Naive B cell (primary cell): ENCODE measurements at regions not wholly inside any gene's neighbourhood (a gene's known extent, or its start where the extent isn't known, plus 50 kb on each side); places are given as distances from the start of the nearest gene placed in this dataset.
"Not testable (repeated sequence)": the region's sequence is repeated elsewhere in the genome, so short reads cannot be mapped to it uniquely, and the experiment has no call there.

ENCODE experiments used
- ATAC-seq, 2 donors: fragments of 150-1000 bp; cut with Tn5 transposase; 2 replicates each; pipeline ENCODE4 v1.10.0; 2021; ENCODE audit warnings: low read depth in 2 of 2, mild to moderate bottlenecking in 2 of 2, moderate library complexity in 2 of 2
- DNase-seq: peaks from one replicate; pipeline ENCODE4 v3.0.0; 2022
- H3K27ac Mint-ChIP-seq, 6 donors: one replicate each; pipeline ENCODE4 v1.8.0; 2020 to 2022; ENCODE audit warnings: mild to moderate bottlenecking in 6 of 6, mixed read lengths in 6 of 6, moderate library complexity in 5 of 6, inconsistent platforms in 2 of 6
- H3K27me3 Mint-ChIP-seq, 3 donors: one replicate each; pipeline ENCODE4 v1.8.0; 2021 to 2022; ENCODE audit warnings: mixed read lengths in 3 of 3, mild to moderate bottlenecking in 1 of 3
- H3K36me3 Mint-ChIP-seq, 2 donors: one replicate each; pipeline ENCODE4 v1.8.0; 2020 to 2022; ENCODE audit warnings: mixed read lengths in 2 of 2, inconsistent platforms in 1 of 2, mild to moderate bottlenecking in 1 of 2
- H3K4me1 Mint-ChIP-seq, 3 donors: one replicate each; pipeline ENCODE4 v1.8.0; 2020 to 2022; ENCODE audit warnings: mixed read lengths in 3 of 3, inconsistent platforms in 1 of 3, mild to moderate bottlenecking in 1 of 3, moderate library complexity in 1 of 3
- H3K4me3 Mint-ChIP-seq, 8 donors: one replicate each; pipeline ENCODE4 v1.8.0; 2020 to 2022; ENCODE audit warnings: mild to moderate bottlenecking in 8 of 8, mixed read lengths in 8 of 8, moderate library complexity in 8 of 8, inconsistent platforms in 2 of 8
- H3K9me3 Mint-ChIP-seq, 7 donors: one replicate each; pipeline ENCODE4 v1.8.0; 2020 to 2022; ENCODE audit warnings: mixed read lengths in 7 of 7, mild to moderate bottlenecking in 5 of 7, inconsistent platforms in 2 of 7, moderate library complexity in 1 of 7

DNA sequence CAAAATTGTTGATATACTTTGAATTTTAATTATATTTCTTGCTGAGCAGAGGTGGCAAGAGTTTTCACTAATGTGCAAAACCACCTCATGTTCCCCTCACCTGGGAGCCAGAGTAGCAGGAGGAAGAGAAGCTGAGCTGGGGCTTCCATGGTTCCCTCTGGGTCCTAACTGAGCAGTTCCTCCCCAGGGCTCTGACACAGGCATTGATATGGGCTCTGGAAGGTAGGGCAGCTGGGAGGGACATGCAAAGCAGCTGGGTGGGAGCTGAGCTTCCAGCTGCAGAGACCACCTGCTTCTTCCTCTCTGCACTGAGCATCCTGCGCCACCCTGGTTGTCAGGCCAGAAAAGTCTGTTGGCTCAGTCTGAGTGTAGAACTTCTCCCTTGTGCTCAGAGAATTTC is 336.1 kb downstream of the RPIA start:
- H3K27me3 Mint-ChIP-seq, H3K9me3 Mint-ChIP-seq, H3K4me1 Mint-ChIP-seq, ATAC-seq, H3K36me3 Mint-ChIP-seq: not testable (repeated sequence)
- peak overlapping the region in 2 of 6 donors; percentile 31 to 69 for H3K27ac Mint-ChIP-seq
- H3K4me3 Mint-ChIP-seq, result peak overlapping the region; percentile 23 to 84 (median 49)
- peak; percentile 3 for DNase-seq

DNA sequence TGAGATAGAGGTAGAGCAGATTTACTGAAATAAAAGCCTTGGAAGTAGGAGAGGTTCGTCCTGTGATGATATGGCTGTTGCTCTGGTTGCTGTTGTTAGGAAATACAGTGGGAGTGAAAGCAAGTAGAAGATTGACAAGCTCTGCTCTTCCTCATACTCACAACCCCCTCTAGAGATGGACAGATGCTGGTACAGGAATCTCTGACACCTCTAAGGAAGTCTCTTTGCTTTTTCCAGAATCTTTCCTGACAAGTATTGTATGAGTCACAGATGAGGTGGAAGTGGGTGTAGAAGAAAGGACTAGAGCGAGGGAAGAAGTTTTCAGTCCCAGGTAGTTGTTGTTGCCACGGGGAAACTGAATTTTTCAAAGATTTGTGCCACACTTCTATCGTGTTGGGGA is 337.8 kb downstream of the RPIA start:
- not testable (repeated sequence) for H3K36me3 Mint-ChIP-seq, ATAC-seq, H3K4me1 Mint-ChIP-seq, H3K27me3 Mint-ChIP-seq, H3K9me3 Mint-ChIP-seq, DNase-seq
- Mint-ChIP-seq H3K27ac (peak overlapping the region in 1 of 6 donors; percentile 59), H3K4me3 (peak overlapping the region in 1 of 8 donors; percentile 74)

DNA sequence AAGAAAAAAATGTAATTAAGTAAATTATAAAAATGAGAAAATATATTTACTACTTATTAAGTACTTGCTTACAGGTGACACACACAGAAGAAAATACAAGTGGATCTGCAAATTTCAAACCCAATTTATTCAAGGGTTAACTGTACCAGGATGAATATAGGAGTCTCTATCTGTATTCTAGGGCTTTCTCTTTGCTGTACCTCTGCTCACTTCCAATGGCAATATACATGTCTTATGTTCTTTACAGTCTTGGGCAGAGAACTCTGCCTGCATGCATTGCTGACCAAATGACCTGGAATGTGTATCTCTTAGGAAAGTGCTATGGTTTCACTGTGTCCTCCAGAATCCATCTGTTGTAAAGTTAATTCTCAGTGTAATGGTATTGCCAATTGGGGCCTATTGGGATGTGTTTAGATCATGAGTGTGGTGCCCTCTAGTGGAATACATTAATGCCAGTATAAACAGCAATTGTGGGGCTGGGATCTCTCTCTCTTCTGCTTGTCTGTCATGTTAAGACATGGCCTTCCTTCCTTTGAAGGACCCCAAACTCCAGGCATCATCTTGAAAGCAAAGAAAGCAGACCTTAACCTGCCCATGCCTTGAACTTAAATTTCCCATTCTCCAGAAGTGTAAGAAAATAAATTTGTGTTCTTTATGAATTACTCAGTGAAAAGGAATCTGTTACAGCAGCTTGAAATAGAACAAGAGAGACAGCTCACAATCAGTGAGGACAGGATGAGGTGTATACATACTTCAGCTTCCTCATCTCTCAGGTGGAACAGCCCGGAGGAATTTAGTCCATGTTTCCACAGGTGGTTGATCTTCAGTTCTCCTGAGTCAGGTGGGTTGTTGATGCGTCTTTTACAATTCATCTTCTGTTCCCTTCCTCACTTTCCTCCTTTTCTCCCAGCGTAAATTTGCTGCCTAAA is 356.9 kb downstream of the RPIA start:
- H3K36me3 Mint-ChIP-seq, H3K9me3 Mint-ChIP-seq, H3K27ac Mint-ChIP-seq, H3K4me3 Mint-ChIP-seq, H3K4me1 Mint-ChIP-seq, H3K27me3 Mint-ChIP-seq: not testable (repeated sequence)
- peak; percentile 55 for DNase-seq
- ATAC-seq, result peak; percentile 38 to 91

DNA sequence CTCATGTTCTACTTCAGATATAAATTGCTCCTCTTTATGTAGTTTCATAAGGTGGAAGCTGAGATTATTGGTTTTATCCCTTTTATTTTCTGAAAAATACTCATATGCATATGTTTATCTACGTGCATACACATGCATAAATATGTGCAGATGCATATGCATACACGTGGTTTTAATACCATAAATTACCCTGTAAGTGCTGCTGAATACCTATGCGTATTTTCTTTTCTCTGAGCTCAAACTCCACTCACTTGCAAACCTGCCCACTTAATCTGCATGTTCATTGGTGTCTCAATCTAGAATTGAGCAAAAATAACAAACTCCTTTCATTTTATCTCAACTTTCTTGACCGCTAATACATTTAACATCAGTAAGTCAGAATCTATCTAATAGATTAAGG is 367.1 kb downstream of the RPIA start:
- not testable (repeated sequence) for H3K9me3 Mint-ChIP-seq, H3K27ac Mint-ChIP-seq, H3K4me1 Mint-ChIP-seq, DNase-seq, H3K36me3 Mint-ChIP-seq, H3K27me3 Mint-ChIP-seq, H3K4me3 Mint-ChIP-seq, ATAC-seq

DNA sequence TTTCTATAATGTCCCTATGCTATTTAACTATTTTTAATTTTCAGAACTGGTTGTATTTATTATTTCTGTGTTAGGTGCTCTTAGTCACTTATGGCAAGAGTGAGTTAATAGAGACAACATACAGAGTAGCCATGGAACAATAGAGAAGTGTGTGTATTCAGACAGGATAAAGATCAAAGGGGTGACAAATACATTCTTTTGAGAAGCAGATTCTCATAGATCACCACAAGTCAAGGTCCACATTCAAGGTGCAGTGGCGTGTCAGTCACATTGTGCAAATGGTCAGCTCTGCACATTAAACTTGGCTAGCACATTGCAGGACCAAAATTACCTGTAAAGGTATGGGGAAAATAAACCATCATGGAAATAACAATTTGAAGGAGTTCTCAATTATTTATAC is 369.7 kb downstream of the RPIA start:
- H3K27ac Mint-ChIP-seq, H3K27me3 Mint-ChIP-seq, H3K9me3 Mint-ChIP-seq, ATAC-seq, H3K4me1 Mint-ChIP-seq, DNase-seq, H3K4me3 Mint-ChIP-seq, H3K36me3 Mint-ChIP-seq: not testable (repeated sequence)

DNA sequence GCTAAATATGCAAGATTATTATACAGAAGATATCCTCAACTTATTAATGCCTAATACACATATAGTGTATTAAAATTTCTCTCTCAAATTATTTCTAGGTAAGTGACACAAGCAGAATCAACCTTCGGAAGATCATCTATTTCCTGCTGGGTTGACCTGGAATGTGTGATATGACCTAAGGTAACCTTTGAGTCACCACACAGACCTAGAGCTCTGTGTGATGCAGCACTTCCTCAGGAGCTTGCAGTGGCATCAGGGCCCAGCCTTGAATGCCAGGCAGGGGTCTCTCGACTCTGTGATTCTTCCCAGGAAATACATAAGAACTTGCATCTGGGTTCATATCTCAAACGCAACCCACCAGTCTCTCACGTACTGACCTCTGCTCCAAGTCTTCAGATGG is 385.3 kb downstream of the RPIA start:
- not testable (repeated sequence) for H3K9me3 Mint-ChIP-seq, H3K4me3 Mint-ChIP-seq, H3K4me1 Mint-ChIP-seq, H3K27ac Mint-ChIP-seq, DNase-seq, H3K27me3 Mint-ChIP-seq, H3K36me3 Mint-ChIP-seq
- ATAC-seq, result peak in 1 of 2 donors; percentile 25

DNA sequence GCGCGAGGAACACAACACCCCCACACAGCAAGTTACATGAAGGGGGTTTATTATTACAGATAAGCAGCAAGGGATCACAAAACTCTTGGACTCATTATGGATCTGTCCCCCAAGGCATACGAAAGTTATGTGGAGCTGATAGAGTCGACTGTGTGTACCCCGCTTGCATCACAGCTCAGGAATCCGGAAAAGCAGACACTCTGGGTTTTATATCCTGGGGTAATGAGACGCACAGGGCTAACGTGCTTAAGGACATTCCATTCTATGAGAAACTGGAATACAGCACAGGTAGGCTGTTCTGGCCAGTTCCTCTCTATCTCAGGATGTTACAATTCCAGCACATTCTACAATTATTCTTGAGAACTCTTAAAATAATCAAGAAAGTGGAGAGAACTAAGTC is 401.4 kb downstream of the RPIA start:
- not testable (repeated sequence) for H3K36me3 Mint-ChIP-seq, H3K9me3 Mint-ChIP-seq, H3K4me3 Mint-ChIP-seq, H3K27me3 Mint-ChIP-seq, H3K27ac Mint-ChIP-seq, DNase-seq, ATAC-seq, H3K4me1 Mint-ChIP-seq

DNA sequence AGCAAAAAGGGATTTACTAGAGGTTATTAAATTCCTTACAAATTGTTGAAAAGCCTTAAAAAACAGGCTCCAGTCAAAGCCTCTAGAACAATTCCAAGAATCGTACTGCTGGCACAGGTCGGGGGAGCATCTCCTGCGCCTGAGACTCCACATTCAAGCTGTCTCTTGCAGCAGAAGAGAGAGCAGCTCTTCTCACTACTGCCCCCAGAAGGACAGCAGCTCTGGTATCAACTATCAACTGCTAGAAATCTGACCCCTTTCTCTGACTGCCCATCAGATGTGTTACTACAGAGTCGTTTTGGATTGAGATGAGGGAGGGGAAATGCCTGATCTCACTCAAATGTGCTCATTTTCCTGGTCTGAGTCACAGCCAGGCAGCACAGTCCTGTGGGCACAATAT is 403.6 kb downstream of the RPIA start:
- H3K27me3 Mint-ChIP-seq, DNase-seq, H3K36me3 Mint-ChIP-seq, H3K4me1 Mint-ChIP-seq, ATAC-seq, H3K4me3 Mint-ChIP-seq, H3K27ac Mint-ChIP-seq, H3K9me3 Mint-ChIP-seq: not testable (repeated sequence)

DNA sequence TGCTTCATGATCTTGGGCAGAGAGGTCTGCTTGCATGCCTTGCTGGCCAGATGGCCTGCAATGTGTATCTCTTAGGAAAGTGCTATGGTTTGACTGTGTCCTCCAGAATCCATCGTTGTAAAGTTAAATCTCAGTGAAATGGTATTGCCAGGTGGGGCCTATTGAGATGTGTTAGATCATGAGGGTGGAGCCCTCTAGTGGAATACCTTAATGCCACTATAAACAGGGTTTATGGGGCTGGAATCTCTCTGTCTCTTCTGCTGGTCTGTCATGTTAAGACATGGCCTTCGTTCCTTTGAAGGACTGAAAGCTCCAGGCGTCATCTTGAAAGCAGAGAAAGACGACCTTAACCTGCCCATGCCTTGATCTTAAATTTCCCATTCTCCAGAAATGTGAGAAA is 411.1 kb downstream of the RPIA start:
- H3K27ac Mint-ChIP-seq, H3K27me3 Mint-ChIP-seq, H3K4me3 Mint-ChIP-seq, H3K9me3 Mint-ChIP-seq, H3K36me3 Mint-ChIP-seq, H3K4me1 Mint-ChIP-seq, DNase-seq: not testable (repeated sequence)
- ATAC-seq, result peak; percentile 25 to 48

DNA sequence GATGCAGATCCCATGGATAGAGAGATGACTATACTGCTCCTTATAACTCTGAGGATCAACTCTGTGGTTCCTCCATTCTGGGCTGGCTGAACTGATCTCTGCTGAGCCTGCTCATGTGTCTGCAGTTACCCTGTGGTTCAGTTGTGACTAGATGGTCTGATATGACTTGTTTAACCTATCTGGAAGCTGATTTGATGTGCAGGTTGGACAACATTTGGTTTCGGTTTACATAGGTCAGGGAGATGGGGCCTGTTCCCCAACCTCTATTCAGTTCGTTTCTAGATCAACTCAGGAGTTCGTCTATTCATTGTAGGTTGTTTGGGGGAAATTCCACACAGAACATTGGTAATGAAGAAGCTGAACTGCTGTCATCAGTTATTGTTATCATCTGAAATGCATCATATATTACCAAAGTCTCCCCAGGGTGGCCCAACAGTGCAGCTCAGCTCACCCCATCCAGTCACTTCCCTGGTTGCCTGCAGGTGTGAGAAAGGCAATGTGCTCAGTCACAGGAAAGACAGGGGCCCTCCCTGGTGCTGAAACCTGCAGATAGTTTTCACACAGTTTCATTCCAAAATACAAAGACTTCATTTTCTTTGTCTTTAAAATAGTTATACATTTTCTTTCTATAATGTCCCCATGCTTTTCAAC is 415.0 kb downstream of the RPIA start:
- not testable (repeated sequence) for DNase-seq, H3K27ac Mint-ChIP-seq, H3K9me3 Mint-ChIP-seq, H3K4me3 Mint-ChIP-seq, H3K4me1 Mint-ChIP-seq, H3K27me3 Mint-ChIP-seq, H3K36me3 Mint-ChIP-seq
- ATAC-seq, result peak in 1 of 2 donors; percentile 20

DNA sequence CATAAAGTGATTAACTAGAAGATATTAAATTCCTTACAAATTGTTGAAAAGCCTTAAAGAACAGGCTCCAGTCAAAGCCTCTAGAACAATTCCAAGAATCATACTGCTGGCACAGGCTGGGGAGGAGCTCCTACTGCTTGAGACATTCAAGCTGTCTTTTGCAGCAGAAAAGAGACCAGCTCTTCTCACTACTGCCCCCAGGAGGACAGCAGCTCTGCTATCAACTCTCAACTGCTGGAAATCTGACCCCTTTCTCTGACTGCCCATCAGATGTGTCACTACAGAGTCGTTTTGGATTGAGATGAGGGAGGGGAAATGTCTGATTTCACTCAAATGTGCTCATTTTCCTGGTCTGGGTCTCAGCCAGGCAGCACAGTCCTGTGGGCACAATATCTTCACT is 421.0 kb downstream of the RPIA start:
- not testable (repeated sequence) for H3K27ac Mint-ChIP-seq, H3K4me3 Mint-ChIP-seq, H3K36me3 Mint-ChIP-seq, H3K9me3 Mint-ChIP-seq, H3K27me3 Mint-ChIP-seq, H3K4me1 Mint-ChIP-seq
- DNase-seq (peak; percentile 1), ATAC-seq (peak in 1 of 2 donors; percentile 41)

DNA sequence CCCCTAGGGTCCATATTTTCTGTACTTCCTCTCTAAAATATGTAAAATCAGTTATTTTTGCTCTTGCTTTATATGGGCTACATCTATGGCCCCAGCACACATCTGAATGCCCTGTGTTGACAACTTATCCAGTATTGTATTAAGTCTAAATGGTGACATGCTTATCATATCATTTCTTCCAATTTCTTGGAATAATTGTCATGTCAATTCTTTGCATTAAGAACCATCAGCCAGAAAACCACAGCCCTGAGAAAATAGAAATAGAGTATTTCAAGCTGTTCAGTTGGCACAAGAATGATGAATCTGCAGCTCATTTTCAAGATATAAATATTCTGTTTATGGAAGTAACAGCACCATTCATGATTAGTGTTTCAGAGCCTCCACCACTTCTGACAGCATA is 421.8 kb downstream of the RPIA start:
- not testable (repeated sequence) for H3K4me3 Mint-ChIP-seq, DNase-seq, ATAC-seq, H3K27me3 Mint-ChIP-seq, H3K9me3 Mint-ChIP-seq, H3K4me1 Mint-ChIP-seq, H3K36me3 Mint-ChIP-seq, H3K27ac Mint-ChIP-seq

DNA sequence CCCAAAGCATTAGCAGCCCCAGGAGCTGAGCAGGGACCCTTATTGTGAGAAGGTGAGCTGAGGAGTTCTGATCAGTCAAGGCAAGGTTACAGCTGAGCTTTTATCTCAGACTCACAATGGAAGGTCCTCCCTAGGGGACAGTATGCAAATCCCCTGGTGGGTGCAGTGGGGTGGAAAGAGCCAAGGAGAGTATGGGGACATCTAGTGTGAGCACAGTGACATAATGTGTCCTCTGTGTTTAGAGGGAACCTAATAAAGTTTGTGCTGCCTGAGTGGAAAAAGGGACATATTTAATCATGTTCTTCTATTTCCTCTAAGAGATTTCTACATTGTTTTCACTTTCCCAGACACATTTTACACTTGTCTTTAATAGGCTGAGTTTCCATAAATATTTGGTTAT is 438.0 kb downstream of the RPIA start:
- peak; percentile 67 to 69 for ATAC-seq
- H3K4me3 Mint-ChIP-seq, result peak overlapping the region in 1 of 8 donors; percentile 8
- H3K4me1 Mint-ChIP-seq, H3K36me3 Mint-ChIP-seq, H3K9me3 Mint-ChIP-seq, H3K27me3 Mint-ChIP-seq, H3K27ac Mint-ChIP-seq, DNase-seq: not testable (repeated sequence)

DNA sequence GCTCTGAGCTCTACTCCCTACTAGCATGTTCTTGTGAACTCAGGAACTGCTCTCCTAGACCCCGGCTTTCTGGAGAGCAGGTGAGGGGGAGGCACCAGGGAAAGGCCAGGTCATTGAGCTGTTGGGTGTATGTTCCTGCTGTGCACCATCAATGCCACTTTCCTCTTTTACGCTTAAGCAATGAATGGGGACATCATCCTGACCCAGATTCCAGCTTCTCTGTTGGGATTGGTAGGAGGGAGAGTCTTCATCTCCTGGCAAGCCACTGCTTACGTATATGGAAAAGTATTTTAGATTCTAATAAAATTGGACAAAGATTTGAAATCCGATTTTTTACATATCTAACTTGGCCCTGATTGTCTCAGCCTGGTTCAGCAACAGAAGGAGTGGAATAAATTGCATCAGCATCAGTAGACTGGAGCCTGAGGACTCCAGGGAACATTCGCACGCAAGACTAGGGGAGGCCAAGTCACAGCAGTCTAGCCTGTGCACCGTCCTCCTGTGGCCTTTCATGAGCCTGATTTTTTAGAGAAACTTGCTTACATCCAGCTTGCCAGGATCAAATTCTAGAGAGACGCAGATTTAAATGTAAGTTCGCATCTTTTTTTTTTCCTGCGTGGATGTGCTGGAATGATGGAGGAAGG is 439.3 kb downstream of the RPIA start:
- not testable (repeated sequence) for H3K9me3 Mint-ChIP-seq, H3K27me3 Mint-ChIP-seq, DNase-seq, ATAC-seq, H3K36me3 Mint-ChIP-seq, H3K4me1 Mint-ChIP-seq
- Mint-ChIP-seq H3K27ac (peak overlapping the region in 1 of 6 donors; percentile 53), H3K4me3 (peak overlapping the region in 1 of 8 donors; percentile 29)
